SK-N-SH (cell line): ENCODE measurements at regions not wholly inside any gene's neighbourhood (a gene's known extent, or its start where the extent isn't known, plus 50 kb on each side); places are given as distances from the start of the nearest gene placed in this dataset.

ENCODE experiments used
- CTCF ChIP-seq: fragments of 200-600 bp; sonication (generic); IDR thresholded peaks from 2 replicates; pipeline ENCODE4 v1.6.1; 2017; ENCODE audit warnings: antibody characterized with exemption, mild to moderate bottlenecking, moderate library complexity
- EZH2phosphoT487 ChIP-seq: fragments of 200-600 bp; sonication (generic); IDR thresholded peaks from 2 replicates; pipeline ENCODE4 v1.6.1; 2017; ENCODE audit warnings: low read depth, mixed run types, mild to moderate bottlenecking, antibody characterized with exemption, moderate library complexity, borderline replicate concordance
- FOXM1 ChIP-seq: IDR thresholded peaks from 2 replicates; pipeline ENCODE4 v1.4.0; 2012; ENCODE audit warnings: low read depth, mild to moderate bottlenecking
- JUND ChIP-seq: IDR thresholded peaks from 2 replicates; pipeline ENCODE4 v1.4.0; 2012
- MAX ChIP-seq: IDR thresholded peaks from 2 replicates; pipeline ENCODE4 v1.4.0; 2012; ENCODE audit warnings: low read depth
- NRF1 ChIP-seq: IDR thresholded peaks from 2 replicates; pipeline ENCODE4 v1.6.1; 2012; ENCODE audit warnings: low read depth, mild to moderate bottlenecking, low read length
- RAD21 ChIP-seq: IDR thresholded peaks from 2 replicates; pipeline ENCODE4 v1.6.1; 2012; ENCODE audit warnings: mild to moderate bottlenecking, low read length
- REST ChIP-seq: IDR thresholded peaks from 2 replicates; pipeline ENCODE4 v1.6.1; 2012; ENCODE audit warnings: mild to moderate bottlenecking, low read depth, low read length, moderate library complexity
- RXRA ChIP-seq: IDR thresholded peaks from 2 replicates; pipeline ENCODE4 v1.4.0; 2012; ENCODE audit warnings: low read depth, mild to moderate bottlenecking, borderline replicate concordance
- TAF1 ChIP-seq: IDR thresholded peaks from 2 replicates; pipeline ENCODE4 v1.6.1; 2012; ENCODE audit warnings: low read depth, mild to moderate bottlenecking, low read length, moderate library complexity, borderline replicate concordance
- TEAD4 ChIP-seq: IDR thresholded peaks from 2 replicates; pipeline ENCODE4 v1.4.0; 2012; ENCODE audit warnings: mild to moderate bottlenecking, borderline replicate concordance; ENCODE audit not compliant: insufficient read depth
- USF1 ChIP-seq: IDR thresholded peaks from 2 replicates; pipeline ENCODE4 v1.4.0; 2012; ENCODE audit warnings: low read depth, borderline replicate concordance
- USF2 ChIP-seq: fragments of 150-350 bp; IDR thresholded peaks from 2 replicates; pipeline ENCODE4 v1.6.1; 2017; ENCODE audit warnings: antibody characterized with exemption, low read length, low read depth, borderline replicate concordance
- YY1 ChIP-seq: IDR thresholded peaks from 2 replicates; pipeline ENCODE4 v1.4.0; 2012; ENCODE audit warnings: low read depth, mild to moderate bottlenecking

GRCh38 chr13:50711131-50711815, 132.2 kb downstream of the DLEU7 start:
- TF ChIP-seq MAX (no peak), CTCF (no peak), FOXM1 (no peak), EZH2phosphoT487 (no peak), TEAD4 (no peak), REST (no peak), RAD21 (no peak; the same call in 1 of the 2 replicates), USF1 (no peak), NRF1 (no peak), YY1 (no peak), USF2 (no peak), RXRA (no peak), TAF1 (no peak), JUND (no peak)
